ENCODE measurements at regions not wholly inside any gene's neighbourhood (a gene's known extent, or its start where the extent isn't known, plus 50 kb on each side); places are given as distances from the start of the nearest gene placed in this dataset.
"Not testable (repeated sequence)": the region's sequence is repeated elsewhere in the genome, so short reads cannot be mapped to it uniquely, and the experiment has no call there.

DNA sequence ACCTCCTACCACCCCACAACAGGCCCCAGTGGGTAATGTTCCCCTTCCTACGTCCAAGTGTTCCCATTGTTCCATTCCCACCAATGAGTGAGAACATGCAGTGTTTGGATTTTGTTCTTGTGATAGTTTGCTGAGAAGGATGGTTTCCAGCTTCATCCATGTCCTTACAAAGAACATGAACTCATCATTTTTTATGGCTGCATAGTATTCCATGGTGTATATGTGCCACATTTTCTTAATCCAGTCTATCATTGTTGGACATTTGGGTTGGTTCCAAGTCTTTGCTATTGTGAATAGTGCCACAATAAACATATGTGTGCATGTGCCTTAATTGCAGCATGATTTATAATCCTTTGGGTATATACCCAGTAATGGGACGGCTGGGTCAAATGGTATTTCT is 81.6 kb downstream of the P2RY10 start:
- not testable (repeated sequence) for H3K27me3 ChIP-seq (replicated peaks; ENCODE audit: control insufficient read depth, insufficient read depth, low read length, poor library complexity, severe bottlenecking); H3K27ac ChIP-seq (ENCODE audit: insufficient read depth, low read length, poor library complexity, severe bottlenecking); DNase-seq; H3K36me3 ChIP-seq (ENCODE audit: control insufficient read depth, insufficient read depth, low read length); H3K9me3 ChIP-seq (ENCODE audit: control insufficient read depth, low read length); H3K4me3 ChIP-seq (ENCODE audit: insufficient read depth, low read depth, low read length, poor library complexity, severe bottlenecking); H3K4me1 ChIP-seq (ENCODE audit: control insufficient read depth, insufficient read depth, low read length, poor library complexity, severe bottlenecking)

DNA sequence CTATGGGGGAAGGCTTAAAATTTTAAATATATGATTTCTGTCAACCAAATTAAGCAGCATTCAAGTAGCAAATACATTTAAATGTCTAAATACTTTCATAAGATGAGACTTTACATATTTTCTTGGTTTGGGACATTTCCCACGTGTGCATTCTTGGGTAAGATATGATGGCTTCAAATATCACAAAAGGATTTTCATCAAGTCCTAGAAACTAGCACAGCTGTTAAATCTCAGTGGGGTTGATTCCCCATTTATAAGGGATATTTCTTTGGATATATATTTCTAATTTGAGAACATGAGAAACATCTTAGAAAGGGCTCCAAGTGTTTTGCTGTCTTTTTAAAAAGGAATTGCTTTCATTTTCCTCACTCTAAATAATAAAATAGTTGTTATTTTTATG is 90.2 kb downstream of the P2RY10 start:
- Histone ChIP-seq H3K36me3 (ENCODE audit: control insufficient read depth, insufficient read depth, low read length) (no peaks in the 10 kb centered on the region), H3K4me1 (ENCODE audit: control insufficient read depth, insufficient read depth, low read length, poor library complexity, severe bottlenecking) (no peaks in the 10 kb centered on the region), H3K27ac (ENCODE audit: insufficient read depth, low read length, poor library complexity, severe bottlenecking) (no peak overlapping the region)

DNA sequence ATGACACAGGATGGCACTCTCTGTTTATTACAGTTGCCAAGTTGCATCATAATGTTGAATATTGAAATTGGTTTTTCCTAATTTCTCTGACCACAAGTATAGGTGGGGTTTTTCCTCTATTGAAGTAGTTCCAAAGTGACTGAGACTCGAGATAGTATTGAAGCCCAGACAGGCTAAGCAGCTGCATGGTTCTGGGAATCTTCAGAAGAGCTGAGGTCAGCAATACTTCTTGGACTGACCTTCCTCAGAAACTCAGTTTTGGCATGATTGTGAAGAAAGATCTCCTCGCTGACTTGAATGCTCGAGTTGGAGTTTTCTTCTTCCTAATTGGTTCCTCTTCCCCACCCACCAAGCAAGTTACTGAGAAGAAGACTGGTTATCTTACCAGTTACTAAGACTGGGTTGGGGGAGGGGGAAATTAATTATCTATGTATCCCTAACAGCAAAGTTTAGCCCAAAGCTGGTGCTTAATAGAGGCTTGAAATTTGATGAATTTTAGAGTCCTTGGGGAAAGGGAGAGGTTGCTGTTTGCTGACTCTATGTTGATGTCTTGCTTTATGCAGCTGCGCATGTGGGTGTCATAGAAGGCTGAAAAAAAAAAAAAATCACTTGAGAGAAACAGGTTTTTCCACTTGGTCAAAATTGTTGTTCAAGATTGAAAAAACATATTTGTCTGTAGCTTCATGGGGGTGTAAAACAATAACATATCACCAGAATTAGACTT is 91.1 kb downstream of the P2RY10 start:
- H3K4me1 ChIP-seq (ENCODE audit: control insufficient read depth, insufficient read depth, low read length, poor library complexity, severe bottlenecking) = no peaks in the 10 kb centered on the region
- no peaks in the 10 kb centered on the region for H3K36me3 ChIP-seq (ENCODE audit: control insufficient read depth, insufficient read depth, low read length)
- H3K9me3 ChIP-seq (ENCODE audit: control insufficient read depth, low read length) = no peaks in the 10 kb centered on the region
- no peak for DNase-seq
- no peaks in the 10 kb centered on the region for H3K27me3 ChIP-seq (replicated peaks; ENCODE audit: control insufficient read depth, insufficient read depth, low read length, poor library complexity, severe bottlenecking)
- no peak overlapping the region for H3K27ac ChIP-seq (ENCODE audit: insufficient read depth, low read length, poor library complexity, severe bottlenecking)
- H3K4me3 ChIP-seq (ENCODE audit: insufficient read depth, low read depth, low read length, poor library complexity, severe bottlenecking) = no peak overlapping the region

More for the DNA sequence above, 90.2 kb downstream of the P2RY10 start:
- DNase-seq = no peak
- Histone ChIP-seq H3K27me3 (replicated peaks; ENCODE audit: control insufficient read depth, insufficient read depth, low read length, poor library complexity, severe bottlenecking) (no peaks in the 10 kb centered on the region), H3K4me3 (ENCODE audit: insufficient read depth, low read depth, low read length, poor library complexity, severe bottlenecking) (no peak overlapping the region), H3K9me3 (ENCODE audit: control insufficient read depth, low read length) (no peaks in the 10 kb centered on the region)

GRCh38 chrX:79065696-79066095 is 78.8 kb upstream of the GPR174 start:
- Histone ChIP-seq H3K9me3 (ENCODE audit: control insufficient read depth, low read length) (no peaks in the 10 kb centered on the region), H3K27me3 (replicated peaks; ENCODE audit: control insufficient read depth, insufficient read depth, low read length, poor library complexity, severe bottlenecking) (no peaks in the 10 kb centered on the region), H3K27ac (ENCODE audit: insufficient read depth, low read length, poor library complexity, severe bottlenecking) (no peak overlapping the region)

DNA sequence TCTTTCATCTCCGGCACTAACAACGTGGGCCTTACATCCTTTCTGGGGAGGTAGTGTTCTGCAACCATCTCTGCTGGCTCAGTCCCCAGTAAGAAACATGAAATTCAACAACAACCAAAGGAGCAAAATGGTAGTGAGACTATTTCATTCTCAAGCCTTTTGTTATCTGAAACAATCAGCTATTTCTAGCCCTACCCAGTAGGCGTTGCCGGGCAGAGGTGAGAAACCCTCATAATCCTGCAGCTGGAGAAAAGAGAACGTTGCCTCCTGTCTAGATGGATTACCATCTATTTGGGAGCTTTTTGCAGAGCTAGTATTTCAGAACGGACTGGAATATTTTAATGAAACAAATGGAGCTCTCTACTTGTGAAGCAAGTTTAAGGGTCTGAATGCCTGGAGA is 66.4 kb upstream of the GPR174 start:
- Histone ChIP-seq H3K9me3 (ENCODE audit: control insufficient read depth, low read length) (no peaks in the 10 kb centered on the region), H3K4me3 (ENCODE audit: insufficient read depth, low read depth, low read length, poor library complexity, severe bottlenecking) (no peak overlapping the region)
- no peak for DNase-seq

More at GRCh38 chrX:79065696-79066095, 78.8 kb upstream of the GPR174 start:
- H3K4me1 ChIP-seq (ENCODE audit: control insufficient read depth, insufficient read depth, low read length, poor library complexity, severe bottlenecking) = no peaks in the 10 kb centered on the region
- H3K4me3 ChIP-seq (ENCODE audit: insufficient read depth, low read depth, low read length, poor library complexity, severe bottlenecking) = no peak overlapping the region
- DNase-seq = no peak
- H3K36me3 ChIP-seq (ENCODE audit: control insufficient read depth, insufficient read depth, low read length) = no peaks in the 10 kb centered on the region

DNA sequence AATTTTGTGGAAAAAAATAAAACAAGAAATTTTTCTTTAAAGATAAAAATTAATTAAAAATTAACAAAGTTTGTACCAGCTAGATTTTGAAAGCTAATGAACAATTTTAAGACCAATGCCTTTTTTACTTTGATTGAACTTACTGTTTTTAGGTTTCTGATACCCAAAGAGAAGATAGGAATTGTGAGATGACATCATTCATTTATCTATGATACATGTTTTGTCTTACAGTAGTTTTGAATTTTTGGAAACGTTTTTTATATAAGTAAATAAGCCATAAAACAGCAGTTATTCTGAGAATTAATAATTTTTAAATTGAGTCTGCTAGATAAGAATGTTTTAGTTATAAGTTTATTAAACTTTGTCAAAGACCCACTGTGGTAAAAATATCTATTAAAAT is 65.0 kb upstream of the GPR174 start:
- Histone ChIP-seq H3K4me3 (ENCODE audit: insufficient read depth, low read depth, low read length, poor library complexity, severe bottlenecking) (no peak overlapping the region), H3K4me1 (ENCODE audit: control insufficient read depth, insufficient read depth, low read length, poor library complexity, severe bottlenecking) (peaks cover 5% of the 10 kb centered on the region), H3K36me3 (ENCODE audit: control insufficient read depth, insufficient read depth, low read length) (no peaks in the 10 kb centered on the region), H3K9me3 (ENCODE audit: control insufficient read depth, low read length) (no peaks in the 10 kb centered on the region), H3K27ac (ENCODE audit: insufficient read depth, low read length, poor library complexity, severe bottlenecking) (no peak overlapping the region), H3K27me3 (replicated peaks; ENCODE audit: control insufficient read depth, insufficient read depth, low read length, poor library complexity, severe bottlenecking) (no peaks in the 10 kb centered on the region)
- DNase-seq = no peak

More for the DNA sequence above, 66.4 kb upstream of the GPR174 start:
- peaks cover 5% of the 10 kb centered on the region for H3K4me1 ChIP-seq (ENCODE audit: control insufficient read depth, insufficient read depth, low read length, poor library complexity, severe bottlenecking)
- H3K27ac ChIP-seq (ENCODE audit: insufficient read depth, low read length, poor library complexity, severe bottlenecking) = no peak overlapping the region
- H3K36me3 ChIP-seq (ENCODE audit: control insufficient read depth, insufficient read depth, low read length) = no peaks in the 10 kb centered on the region
- no peaks in the 10 kb centered on the region for H3K27me3 ChIP-seq (replicated peaks; ENCODE audit: control insufficient read depth, insufficient read depth, low read length, poor library complexity, severe bottlenecking)

DNA sequence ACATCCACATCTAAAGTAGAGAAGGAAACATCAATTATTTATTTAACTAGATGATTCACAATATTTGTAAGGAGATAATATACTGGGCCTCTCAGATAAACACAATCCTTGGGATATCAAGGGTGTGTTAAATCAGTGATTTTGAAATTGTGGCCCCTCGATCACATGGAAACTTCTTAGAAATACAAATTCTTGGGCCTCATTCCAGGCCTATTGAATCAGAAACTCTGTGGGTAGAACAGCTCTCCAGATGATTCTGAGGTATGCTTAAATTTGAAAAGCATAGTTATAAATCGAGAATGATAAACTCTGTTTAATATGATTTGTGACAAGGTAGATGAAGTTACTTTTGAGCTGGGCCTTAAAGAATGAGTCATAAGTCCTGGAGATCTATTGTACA is 64.3 kb upstream of the GPR174 start:
- no peak for DNase-seq
- Histone ChIP-seq H3K27ac (ENCODE audit: insufficient read depth, low read length, poor library complexity, severe bottlenecking) (no peak overlapping the region), H3K4me3 (ENCODE audit: insufficient read depth, low read depth, low read length, poor library complexity, severe bottlenecking) (no peak overlapping the region)

GRCh38 chrX:79081895-79082512 is 62.5 kb upstream of the GPR174 start:
- DNase-seq = no peak
- Histone ChIP-seq H3K27ac (ENCODE audit: insufficient read depth, low read length, poor library complexity, severe bottlenecking) (peak overlapping the region; percentile 42), H3K4me3 (ENCODE audit: insufficient read depth, low read depth, low read length, poor library complexity, severe bottlenecking) (no peak overlapping the region), H3K36me3 (ENCODE audit: control insufficient read depth, insufficient read depth, low read length) (no peaks in the 10 kb centered on the region), H3K4me1 (ENCODE audit: control insufficient read depth, insufficient read depth, low read length, poor library complexity, severe bottlenecking) (peaks cover 5% of the 10 kb centered on the region), H3K9me3 (ENCODE audit: control insufficient read depth, low read length) (no peaks in the 10 kb centered on the region), H3K27me3 (replicated peaks; ENCODE audit: control insufficient read depth, insufficient read depth, low read length, poor library complexity, severe bottlenecking) (no peaks in the 10 kb centered on the region)

More for the DNA sequence above, 64.3 kb upstream of the GPR174 start:
- H3K36me3 ChIP-seq (ENCODE audit: control insufficient read depth, insufficient read depth, low read length) = no peaks in the 10 kb centered on the region
- peaks cover 5% of the 10 kb centered on the region for H3K4me1 ChIP-seq (ENCODE audit: control insufficient read depth, insufficient read depth, low read length, poor library complexity, severe bottlenecking)
- no peaks in the 10 kb centered on the region for H3K9me3 ChIP-seq (ENCODE audit: control insufficient read depth, low read length)
- H3K27me3 ChIP-seq (replicated peaks; ENCODE audit: control insufficient read depth, insufficient read depth, low read length, poor library complexity, severe bottlenecking) = no peaks in the 10 kb centered on the region

DNA sequence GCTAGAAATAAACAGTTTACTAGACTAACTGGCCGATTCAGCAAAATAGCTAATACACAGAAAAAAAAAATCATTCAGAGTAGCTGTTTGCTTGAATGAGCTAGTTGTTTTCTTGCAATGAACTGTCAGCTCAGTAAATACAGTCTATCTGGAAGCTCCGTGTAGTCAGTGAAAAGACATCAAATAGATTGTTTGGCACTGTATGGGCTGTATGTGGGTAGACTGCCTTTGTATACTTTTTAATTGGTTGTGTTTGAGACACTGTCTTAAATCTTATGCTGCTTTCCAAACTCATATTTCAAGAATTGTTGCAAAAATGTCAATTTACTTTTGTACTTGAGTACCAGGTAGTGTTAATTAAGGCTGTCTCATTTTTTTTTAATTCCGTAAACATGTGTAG is 61.6 kb upstream of the GPR174 start:
- no peaks in the 10 kb centered on the region for H3K27me3 ChIP-seq (replicated peaks; ENCODE audit: control insufficient read depth, insufficient read depth, low read length, poor library complexity, severe bottlenecking)
- no peak for DNase-seq
- no peaks in the 10 kb centered on the region for H3K9me3 ChIP-seq (ENCODE audit: control insufficient read depth, low read length)
- H3K4me1 ChIP-seq (ENCODE audit: control insufficient read depth, insufficient read depth, low read length, poor library complexity, severe bottlenecking) = peaks cover 5% of the 10 kb centered on the region
- H3K4me3 ChIP-seq (ENCODE audit: insufficient read depth, low read depth, low read length, poor library complexity, severe bottlenecking) = no peak overlapping the region
- no peak overlapping the region for H3K27ac ChIP-seq (ENCODE audit: insufficient read depth, low read length, poor library complexity, severe bottlenecking)
- no peaks in the 10 kb centered on the region for H3K36me3 ChIP-seq (ENCODE audit: control insufficient read depth, insufficient read depth, low read length)

- Histone ChIP-seq H3K36me3 (ENCODE audit: control insufficient read depth, insufficient read depth, low read length) (no peaks in the 10 kb centered on the region), H3K4me1 (ENCODE audit: control insufficient read depth, insufficient read depth, low read length, poor library complexity, severe bottlenecking) (peaks cover 5% of the 10 kb centered on the region), H3K27ac (ENCODE audit: insufficient read depth, low read length, poor library complexity, severe bottlenecking) (no peak overlapping the region), H3K4me3 (ENCODE audit: insufficient read depth, low read depth, low read length, poor library complexity, severe bottlenecking) (no peak overlapping the region), H3K9me3 (ENCODE audit: control insufficient read depth, low read length) (no peaks in the 10 kb centered on the region), H3K27me3 (replicated peaks; ENCODE audit: control insufficient read depth, insufficient read depth, low read length, poor library complexity, severe bottlenecking) (no peaks in the 10 kb centered on the region)
- DNase-seq = no peak
Measured at GRCh38 chrX:79084923-79085322, 59.6 kb upstream of the GPR174 start.

Data from effector memory CD4-positive, alpha-beta T cell (primary cell).